Lower leg skin (tissue), 4 donors: ENCODE measurements at regions not wholly inside any gene's neighbourhood (a gene's known extent, or its start where the extent isn't known, plus 50 kb on each side); places are given as distances from the start of the nearest gene placed in this dataset.
A peak's percentile ranks its signal among the peaks of the same experiment; 100 is the strongest.

Experiments
- DNase-seq, 2 donors: peaks; one replicate each; pipeline ENCODE4 v3.0.0-alpha.2; 2019; ENCODE audit warnings: low spot score in 2 of 2
- H3K4me3 ChIP-seq: fragments of 200-600 bp; sonication (generic); 2 replicates; pipeline ENCODE4 v1.5.1; 2017; ENCODE audit warnings: mild to moderate bottlenecking, low read depth; ENCODE audit not compliant: poor library complexity, severe bottlenecking
- POLR2A ChIP-seq, 2 donors: fragments of 450-650 bp; IDR thresholded peaks; one replicate each; pipeline ENCODE4 v1.6.1; 2016 to 2017; ENCODE audit warnings: antibody characterized with exemption in 2 of 2, mild to moderate bottlenecking in 1 of 2, moderate library complexity in 1 of 2
- WGBS, 2 donors: methylation state at CpG; one replicate each; pipeline ENCODE4 v1.1.5; 2018; 5-methylcytosine and 5-hydroxymethylcytosine counted together
- intact Hi-C: fragments of 100-400 bp; cut with DNase I; formaldehyde crosslinking; loops from one replicate; pipeline ENCODE4 v1.15.0; 2023; ENCODE audit warnings: low total_unique reads
- TF ChIP-seq, protein P1 (sequence below), 3 donors: fragments of 450-650 bp; IDR thresholded peaks; one replicate each; pipeline ENCODE4 v1.5.1; 2016; ENCODE audit warnings: antibody characterized with exemption in 3 of 3, mild to moderate bottlenecking in 3 of 3, moderate library complexity in 2 of 3

DNA sequence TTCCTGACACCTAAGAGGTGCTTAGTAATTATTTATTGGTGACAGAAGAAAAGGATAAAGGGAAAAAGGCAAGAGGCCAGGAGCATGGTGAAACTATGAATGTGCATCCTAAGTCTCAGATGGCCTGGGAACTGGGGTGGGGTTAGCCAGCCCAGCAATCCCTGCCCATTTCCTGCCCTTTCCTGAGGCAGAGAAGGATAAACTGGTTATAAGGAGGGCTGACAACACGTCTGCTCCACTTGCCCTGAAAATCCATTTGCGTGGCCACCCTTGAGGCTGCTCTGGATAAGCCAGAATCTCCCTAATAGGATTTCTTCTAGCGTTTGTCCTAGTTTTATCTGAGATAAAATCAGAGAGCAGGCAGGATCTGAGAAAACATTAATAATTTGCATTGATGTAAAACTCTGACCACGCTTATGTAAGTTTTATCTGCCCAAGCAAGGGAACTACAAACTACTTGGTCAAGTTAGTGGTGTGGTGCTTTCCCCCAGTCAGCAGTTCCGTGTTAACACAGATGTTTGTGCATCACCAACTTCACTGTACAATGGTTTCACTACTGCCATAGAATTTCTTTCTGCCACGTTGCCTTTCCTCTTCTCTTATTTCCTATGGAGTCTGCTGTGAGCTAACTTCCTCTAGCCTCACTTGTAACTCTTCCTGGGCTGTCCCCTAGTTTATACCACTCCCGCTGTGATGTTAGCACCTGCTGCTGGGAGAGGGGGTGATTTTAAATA, 392.7 kb downstream of the RPS29 start:
- no peak for DNase-seq
- no peak overlapping the region for H3K4me3 ChIP-seq
- intact Hi-C loops, result no loop called here
- 46 to 55% methylated on average over 7 of the region's 7 CpGs for WGBS, 2 donors
- TF ChIP-seq, protein P1, sequence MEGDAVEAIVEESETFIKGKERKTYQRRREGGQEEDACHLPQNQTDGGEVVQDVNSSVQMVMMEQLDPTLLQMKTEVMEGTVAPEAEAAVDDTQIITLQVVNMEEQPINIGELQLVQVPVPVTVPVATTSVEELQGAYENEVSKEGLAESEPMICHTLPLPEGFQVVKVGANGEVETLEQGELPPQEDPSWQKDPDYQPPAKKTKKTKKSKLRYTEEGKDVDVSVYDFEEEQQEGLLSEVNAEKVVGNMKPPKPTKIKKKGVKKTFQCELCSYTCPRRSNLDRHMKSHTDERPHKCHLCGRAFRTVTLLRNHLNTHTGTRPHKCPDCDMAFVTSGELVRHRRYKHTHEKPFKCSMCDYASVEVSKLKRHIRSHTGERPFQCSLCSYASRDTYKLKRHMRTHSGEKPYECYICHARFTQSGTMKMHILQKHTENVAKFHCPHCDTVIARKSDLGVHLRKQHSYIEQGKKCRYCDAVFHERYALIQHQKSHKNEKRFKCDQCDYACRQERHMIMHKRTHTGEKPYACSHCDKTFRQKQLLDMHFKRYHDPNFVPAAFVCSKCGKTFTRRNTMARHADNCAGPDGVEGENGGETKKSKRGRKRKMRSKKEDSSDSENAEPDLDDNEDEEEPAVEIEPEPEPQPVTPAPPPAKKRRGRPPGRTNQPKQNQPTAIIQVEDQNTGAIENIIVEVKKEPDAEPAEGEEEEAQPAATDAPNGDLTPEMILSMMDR (IDR thresholded peaks at IDR 0.05), result no peak
- TF ChIP-seq POLR2A (IDR thresholded peaks at IDR 0.05), result no peak

DNA sequence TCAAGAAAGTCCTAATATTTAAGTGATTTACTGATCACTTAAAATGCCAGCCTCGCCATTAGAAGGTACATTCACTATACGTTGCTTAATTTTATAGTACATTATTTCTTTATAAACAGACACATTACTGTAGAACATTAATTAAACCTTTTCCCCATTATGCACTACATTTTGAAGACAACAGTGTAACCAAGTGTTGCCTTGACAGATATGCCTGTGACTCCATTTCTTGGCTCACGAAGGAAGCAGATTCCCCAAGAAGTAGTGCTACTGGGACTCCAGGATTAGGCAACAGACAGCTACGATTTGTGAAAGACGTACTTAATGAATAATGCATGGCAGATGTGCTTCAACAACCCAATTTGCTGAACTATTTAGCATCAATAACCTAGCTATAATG, 394.8 kb downstream of the RPS29 start:
- no peak overlapping the region for H3K4me3 ChIP-seq
- no peak for DNase-seq
- intact Hi-C loops, result no loop called here
- TF ChIP-seq POLR2A (IDR thresholded peaks at IDR 0.05), result no peak
- TF ChIP-seq, protein P1 (IDR thresholded peaks at IDR 0.05), result no peak
- 61 to 65% methylated on average over 5 of the region's 5 CpGs for WGBS, 2 donors

DNA sequence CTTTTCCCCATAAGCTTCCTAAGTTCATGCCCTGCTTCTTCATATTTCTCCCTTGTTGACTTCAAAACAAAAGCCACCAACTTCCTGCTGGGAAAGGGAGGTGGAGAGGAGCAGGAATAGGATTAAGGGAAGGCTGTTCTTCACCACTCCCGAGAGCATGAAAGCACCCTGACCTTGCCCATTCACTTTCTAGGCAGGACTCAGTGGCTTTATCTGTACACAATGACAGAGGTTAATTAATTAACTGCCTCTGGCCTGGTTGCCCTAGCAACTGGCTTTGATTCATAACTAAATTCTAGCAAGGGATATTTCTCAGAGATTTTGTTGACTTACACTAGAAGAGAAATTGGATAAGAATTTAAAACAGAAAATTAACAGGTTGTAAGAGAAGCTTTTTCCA, 396.8 kb downstream of the RPS29 start:
- DNase-seq, result no peak
- H3K4me3 ChIP-seq, result no peak overlapping the region
- TF ChIP-seq, protein P1 (IDR thresholded peaks at IDR 0.05), result no peak
- no peak for TF ChIP-seq POLR2A (IDR thresholded peaks at IDR 0.05)
- intact Hi-C loops, result no loop called here
- 40 to 61% methylated on average over 1 of the region's 1 CpG for WGBS, 2 donors

DNA sequence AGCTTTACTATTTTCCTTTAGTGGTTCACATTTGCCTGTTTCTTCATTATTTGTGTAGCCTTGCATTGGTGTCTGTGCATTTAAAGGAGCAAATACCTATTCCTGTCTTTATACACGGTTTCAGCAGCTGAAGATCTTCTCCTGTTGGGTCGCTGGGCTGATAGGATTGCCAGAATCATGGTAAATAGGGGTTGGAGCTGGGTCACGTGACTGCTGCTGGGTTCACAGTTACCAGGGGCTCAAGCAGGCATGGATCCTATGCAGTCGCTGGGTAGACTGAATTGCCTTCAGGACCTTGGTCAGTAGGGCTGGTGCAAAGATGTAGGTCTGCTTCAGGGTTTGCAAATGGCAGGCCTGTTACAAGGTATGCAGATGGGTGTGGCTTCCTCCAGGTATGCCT, 398.4 kb downstream of the RPS29 start:
- intact Hi-C loops, result no loop called here
- 75 to 81% methylated on average over 4 of the region's 4 CpGs for WGBS, 2 donors
- no peak for DNase-seq
- TF ChIP-seq, protein P1 (IDR thresholded peaks at IDR 0.05), result no peak
- no peak for TF ChIP-seq POLR2A (IDR thresholded peaks at IDR 0.05)
- no peak overlapping the region for H3K4me3 ChIP-seq

DNA sequence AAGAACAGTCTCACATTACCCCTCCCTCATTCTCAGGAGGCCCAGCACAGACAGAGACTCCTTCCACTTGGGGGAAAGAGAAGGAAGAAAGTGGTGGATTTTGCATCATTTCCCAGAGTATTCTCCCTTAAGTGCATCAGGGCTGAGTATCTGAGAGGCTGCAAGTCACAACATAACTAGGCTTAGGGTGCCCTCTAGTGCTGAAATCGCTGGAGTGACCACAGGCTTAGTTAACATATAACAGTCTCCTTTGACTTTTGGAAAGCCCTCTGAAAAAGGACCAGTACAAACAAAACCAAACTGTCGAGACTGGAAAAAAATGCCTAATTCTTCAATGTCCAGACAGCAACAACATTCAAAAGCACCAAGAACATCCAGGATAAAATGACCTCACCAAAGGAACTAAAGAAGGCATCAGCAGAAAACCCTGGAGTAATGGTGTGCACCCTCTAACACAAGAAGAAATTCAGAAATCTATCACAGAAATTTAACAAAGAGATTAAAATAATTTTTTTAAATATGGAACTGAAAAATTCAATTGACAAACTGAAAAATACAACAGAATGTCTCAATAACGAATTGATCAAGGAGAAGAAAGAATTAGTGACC, 412.3 kb downstream of the RPS29 start:
- WGBS, 2 donors, result 31 to 43% methylated on average over 3 of the region's 3 CpGs
- DNase-seq, result peak in 1 of 2 donors; percentile 28

More for the DNA sequence above, 412.3 kb downstream of the RPS29 start:
- intact Hi-C loops, result loop anchor here (10.0 kb wide), 1 partner anchor 361 kb away; no protein-coding TSS in a partner anchor
- TF ChIP-seq, protein P1 (IDR thresholded peaks at IDR 0.05), result no peak
- no peak for TF ChIP-seq POLR2A (IDR thresholded peaks at IDR 0.05)
- no peak overlapping the region for H3K4me3 ChIP-seq
